Middle frontal gyrus (tissue), 1 donor: ENCODE measurements at regions not wholly inside any gene's neighbourhood (a gene's known extent, or its start where the extent isn't known, plus 50 kb on each side); places are given as distances from the start of the nearest gene placed in this dataset.
A peak's percentile ranks its signal among the peaks of the same experiment; 100 is the strongest.
"Not testable (repeated sequence)": the region's sequence is repeated elsewhere in the genome, so short reads cannot be mapped to it uniquely, and the experiment has no call there.

ENCODE experiments used
- DNase-seq: peaks from one replicate; pipeline ENCODE4 v3.0.0-alpha.2; 2015; ENCODE audit warnings: low spot score; ENCODE audit errors: extremely low spot score

GRCh38 chr10:55766212-55766611 is 594.8 kb downstream of the ZWINT start:
- DNase-seq = no peak

DNA sequence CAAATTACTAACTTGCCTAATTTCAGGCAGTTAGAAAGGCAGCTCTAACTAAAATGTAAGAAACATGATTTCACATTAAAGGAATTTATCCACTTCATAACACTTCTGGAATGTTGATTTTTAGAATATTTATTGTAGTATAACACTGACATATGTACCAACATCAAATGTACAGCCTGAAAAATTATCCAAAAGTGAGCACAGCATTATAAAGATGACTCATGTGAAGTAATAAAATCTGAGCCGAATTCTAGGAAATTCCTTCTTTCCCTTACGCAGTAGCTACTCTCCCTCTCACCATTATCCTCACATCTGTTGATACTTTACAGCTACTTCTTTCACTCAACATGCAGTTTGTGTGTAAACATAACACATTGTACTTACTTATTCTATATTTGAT is 610.6 kb downstream of the ZWINT start:
- DNase-seq = no peak

DNA sequence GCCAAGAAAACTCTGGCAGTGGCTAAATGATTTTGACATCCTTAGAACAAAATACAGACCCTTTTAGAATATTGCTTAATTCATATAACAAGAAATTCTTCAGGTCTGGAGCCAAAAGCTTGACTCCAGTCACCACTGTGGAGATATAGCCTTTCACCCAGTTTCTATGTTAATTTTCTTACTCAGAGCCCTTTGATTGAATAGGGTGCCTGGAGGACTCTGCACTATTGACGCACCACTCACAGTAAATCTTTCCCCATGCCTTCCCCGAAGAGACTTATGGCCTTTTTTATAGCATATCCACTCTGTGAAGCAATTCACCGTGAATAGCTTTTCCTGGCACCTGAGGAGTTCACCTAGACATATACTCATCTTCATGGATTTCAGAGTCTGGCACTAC is 613.8 kb downstream of the ZWINT start:
- no peak for DNase-seq

- DNase-seq = no peak
These were observed 615.1 kb downstream of the ZWINT start for GRCh38 chr10:55746002-55746401.

GRCh38 chr10:55742487-55742886 is 618.6 kb downstream of the ZWINT start:
- DNase-seq = no peak

- DNase-seq = not testable (repeated sequence)
These were observed 620.3 kb downstream of the ZWINT start for GRCh38 chr10:55740767-55741166.

DNA sequence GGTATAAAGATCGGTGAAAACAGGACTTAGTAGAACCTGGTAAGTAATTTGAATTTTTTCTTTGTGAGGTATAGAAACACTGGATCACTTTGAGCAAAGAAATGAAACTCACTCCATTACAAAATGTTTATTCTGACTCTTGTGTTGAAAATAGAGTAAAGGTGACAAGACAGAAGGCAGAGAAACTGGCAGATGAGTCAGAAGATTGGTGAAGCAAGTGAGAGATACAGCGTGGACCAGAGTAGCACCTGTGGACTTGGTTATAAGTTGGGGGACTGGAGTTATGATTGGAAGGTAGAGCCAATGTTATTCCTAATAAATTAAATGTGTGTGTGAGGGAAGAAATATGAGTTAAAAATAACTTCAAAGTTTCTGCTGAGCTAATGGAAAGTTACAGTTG is 620.9 kb downstream of the ZWINT start:
- no peak for DNase-seq

DNA sequence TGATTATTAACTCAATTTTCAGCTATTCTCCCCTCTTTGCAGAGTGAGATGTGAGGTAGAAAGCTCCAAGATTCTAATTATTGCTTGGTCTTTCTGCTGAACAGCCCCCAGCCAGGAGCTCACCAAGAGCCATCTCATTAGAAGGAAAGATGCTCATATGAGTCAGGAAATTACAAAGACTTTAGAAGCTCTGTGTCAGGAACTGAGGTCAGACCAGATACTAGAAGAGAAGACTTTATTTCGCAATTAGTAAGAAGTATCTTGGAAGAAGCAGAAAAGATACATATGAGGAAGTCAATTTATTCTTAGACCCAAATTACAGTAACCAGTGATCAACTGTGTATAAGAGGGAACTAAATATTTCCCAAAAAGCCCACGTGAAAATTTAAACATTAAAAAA is 626.9 kb downstream of the ZWINT start:
- DNase-seq = no peak

DNA sequence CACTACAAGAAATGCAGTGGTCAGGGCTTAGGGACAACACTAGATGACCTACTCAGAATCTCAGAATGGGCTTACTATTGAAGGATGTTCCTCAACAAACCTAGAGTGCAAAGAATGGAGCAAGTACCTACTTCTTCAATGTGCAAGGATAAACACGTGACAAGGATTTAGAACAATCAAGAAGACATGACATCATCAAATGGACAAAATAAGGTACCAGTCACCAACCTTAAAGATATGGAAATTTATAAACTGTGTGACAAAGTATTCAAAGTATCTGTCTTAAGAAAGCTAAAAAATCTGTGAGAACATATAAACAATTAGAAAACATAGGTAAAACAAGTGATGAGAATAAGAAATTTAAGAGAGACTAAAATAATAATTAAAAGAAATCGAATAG is 656.1 kb downstream of the ZWINT start:
- DNase-seq = no peak

DNA sequence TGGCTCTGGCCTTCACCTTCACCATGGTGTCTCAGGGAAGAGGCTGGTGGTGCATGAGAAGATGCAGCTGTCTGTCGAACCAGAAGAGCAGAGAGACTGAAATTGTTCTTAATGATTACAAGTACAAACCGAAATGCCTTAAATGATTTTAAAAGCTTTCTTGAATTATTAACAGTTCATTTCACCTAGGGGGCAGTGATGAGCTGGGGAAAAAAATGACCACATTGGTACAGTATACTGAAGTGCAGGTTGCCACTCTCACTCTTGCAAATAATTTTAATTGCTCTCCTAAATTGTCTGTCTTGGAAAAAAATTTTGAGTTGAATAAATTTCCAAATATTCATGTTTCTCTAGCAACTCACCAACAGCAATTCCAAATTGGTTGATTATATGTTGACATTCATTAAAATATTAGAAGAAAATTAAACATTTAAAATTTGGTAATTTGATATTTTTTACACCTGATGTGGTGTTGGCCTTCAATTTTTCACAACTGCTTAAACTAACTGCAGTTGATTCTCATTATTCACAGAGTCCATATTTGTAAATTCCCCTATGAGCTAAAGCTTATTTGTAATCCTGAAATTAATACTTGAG is 692.6 kb downstream of the ZWINT start:
- no peak for DNase-seq

DNA sequence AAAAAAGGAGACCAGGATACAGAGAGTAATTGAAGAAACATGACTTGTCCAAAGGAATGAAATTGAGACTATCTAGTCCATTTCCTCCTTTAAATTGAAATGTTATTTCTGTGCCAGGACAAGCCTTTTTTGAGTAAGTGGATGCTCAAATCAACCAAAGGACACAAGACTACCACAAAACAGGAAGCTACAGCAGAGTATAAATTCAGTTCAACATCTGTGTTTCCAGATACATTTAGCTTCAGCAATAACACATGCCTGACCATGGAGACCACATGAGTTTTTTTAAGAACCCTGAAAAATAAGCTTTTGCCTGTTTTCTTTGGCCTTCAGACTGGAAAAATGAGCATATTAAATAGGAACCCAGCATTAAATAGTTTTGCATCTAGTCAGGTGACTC is 707.5 kb downstream of the ZWINT start:
- DNase-seq = no peak

DNA sequence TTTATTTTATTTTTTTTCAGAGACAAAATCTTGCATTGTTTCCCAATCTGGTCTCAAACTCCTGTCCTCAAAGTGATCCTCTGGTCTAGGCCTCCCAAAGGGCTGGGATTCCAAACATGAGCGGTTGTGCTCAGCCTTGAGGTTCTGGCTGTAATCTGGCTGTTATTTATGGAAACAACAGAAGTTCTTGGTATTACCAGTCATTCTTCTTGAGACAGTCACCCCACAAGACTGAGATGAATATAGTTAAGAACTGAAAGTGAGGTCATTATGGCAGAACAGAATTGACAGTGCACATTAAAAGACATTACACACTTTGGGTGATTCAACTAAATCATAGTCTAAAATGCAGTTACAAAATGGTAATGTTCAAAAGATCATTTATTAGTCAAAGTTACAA is 719.5 kb downstream of the ZWINT start:
- DNase-seq = no peak

DNA sequence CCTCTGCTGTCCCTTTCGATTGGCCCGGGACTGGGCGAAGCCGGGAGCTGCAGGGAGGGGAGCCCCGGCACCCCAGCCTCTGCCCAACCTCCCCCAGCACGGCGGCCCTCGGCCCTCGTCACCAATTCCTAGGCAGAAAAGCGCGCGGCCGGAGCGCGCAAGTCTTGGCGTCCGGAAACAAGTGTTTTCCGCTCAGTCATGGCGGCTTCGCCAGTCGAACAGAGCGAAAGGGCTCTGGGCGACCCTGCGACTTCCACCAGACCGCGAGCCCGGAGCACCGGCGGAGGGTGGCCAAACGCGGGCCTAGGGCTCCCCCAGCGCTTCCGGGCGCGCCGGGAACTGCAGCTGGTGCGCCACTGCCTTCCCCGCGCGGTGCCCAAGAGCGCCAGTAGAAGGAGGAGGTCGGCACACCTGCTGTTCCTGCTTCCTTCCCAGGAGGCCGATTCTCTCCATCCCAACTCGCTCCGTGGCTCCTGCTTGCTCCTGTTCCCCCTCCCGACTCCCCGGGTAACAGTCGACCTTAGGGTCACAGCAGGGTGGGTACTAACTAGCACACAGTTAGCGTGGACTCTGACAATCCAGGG is 729.9 kb downstream of the ZWINT start:
- peak; percentile 60 for DNase-seq

GRCh38 chr10:55630491-55631056 is 730.5 kb downstream of the ZWINT start:
- DNase-seq = no peak

- no peak for DNase-seq
These were observed 731.1 kb downstream of the ZWINT start for GRCh38 chr10:55629793-55630490.

DNA sequence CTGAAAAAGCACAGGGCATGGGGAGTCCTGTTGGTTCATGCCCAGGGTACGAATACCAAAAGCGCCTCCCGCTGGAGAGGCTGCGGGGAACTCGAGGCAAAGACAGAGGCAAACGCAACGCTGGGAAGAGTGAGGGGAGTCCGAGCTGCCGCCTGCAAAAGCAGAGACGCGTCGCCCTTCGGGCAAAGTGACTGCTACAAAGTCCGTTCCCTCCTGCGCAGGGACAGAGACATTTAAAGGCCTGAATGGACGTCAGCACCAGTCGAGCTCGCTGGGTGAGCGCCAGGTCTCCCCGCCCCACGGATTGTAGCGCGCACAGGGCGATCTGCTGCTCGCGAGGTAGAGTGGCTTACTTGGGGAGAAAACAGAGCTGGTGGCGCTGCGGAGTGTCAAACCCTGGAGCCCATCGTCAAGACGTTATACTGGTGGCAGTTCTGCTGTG is 732.8 kb downstream of the ZWINT start:
- DNase-seq = no peak

GRCh38 chr10:55627501-55628051 is 733.5 kb downstream of the ZWINT start:
- no peak for DNase-seq

DNA sequence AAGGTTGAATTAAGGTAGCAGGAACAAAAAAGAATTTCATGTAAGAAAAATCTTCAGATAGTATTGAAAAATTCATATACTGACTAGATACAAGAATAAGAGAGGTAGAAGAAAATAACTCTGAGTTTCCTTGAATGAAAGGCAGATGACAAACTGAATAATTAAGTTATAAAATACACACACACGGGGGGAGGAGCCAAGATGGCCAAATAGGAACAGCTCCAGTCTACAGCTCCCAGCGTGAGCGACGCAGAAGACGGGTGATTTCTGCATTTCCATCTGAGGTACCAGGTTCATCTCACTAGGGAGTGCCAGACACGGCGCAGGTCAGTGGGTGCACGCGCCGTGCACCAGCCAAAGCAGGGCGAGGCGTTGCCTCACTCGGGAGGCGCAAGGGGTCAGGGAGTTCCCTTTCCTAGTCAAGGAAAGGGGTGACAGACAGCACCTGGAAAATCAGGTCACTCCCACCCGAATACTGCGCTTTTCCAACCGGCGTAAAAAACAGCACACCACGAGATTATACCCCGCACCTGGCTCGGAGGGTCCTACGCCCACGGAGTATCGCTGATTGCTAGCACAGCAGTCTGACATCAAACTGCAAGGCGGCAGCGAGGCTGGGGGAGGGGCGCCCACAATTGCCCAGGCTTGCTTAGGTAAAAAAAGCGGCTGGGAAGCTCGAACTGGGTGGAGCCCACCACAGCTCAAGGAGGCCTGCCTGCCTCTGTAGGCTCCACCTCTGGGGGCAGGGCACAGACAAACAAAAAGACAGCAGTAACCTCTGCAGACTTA is 759.2 kb downstream of the ZWINT start:
- DNase-seq = not testable (repeated sequence)

DNA sequence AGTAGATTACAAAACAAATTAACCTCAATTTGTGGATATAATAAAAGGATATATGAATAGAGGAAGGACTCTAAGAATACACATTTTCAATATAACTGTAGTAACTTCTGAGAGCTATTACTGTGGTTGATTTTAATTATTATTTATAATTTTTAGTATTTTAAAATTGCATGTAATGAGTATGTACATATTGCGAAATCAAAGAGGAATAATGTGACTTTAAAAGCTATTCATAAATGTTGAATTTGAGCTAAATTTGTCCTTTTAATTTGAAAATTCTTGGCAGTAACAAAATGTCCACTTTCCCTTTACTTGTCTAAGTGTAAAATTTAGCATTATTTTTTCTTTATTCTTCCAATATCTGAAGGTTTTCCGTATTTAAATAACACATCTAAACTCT is 750.6 kb upstream of the PCDH15 start:
- no peak for DNase-seq

DNA sequence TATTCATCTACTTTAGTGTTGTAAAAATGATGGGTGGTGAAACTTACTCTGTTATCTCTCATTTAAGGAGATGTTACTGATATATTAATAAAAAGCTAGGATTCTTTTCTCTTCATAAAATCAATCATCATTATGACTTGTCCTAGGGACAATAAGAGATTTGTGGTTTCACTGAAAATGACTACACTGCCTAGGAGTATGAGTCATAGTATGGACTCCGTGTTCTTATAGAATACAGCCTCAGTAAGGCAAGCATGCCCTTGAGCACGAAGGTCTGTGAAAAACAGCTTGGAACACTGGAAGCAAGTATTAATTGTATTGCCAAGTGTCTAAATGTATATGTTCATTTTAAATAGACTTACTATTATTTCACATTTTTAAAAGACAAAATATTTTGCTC is 749.2 kb upstream of the PCDH15 start:
- no peak for DNase-seq

DNA sequence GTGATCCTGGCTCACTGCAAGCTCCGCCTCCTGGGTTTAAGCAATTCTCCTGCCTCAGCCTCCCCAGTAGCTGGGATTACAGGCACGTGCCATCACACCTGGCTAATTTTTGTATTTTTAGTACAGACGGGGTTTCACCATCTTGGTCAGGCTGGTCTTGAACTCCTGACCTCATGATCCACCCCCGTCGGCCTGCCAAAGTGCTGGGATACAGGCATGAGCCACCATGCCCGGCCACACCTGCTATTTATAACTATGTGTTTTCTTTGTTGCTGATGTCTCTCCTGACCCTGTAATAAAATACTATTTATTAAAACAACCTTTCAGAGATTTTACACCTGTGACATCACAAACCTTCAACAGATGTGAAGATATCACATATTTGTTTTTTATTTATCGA is 736.5 kb upstream of the PCDH15 start:
- DNase-seq = not testable (repeated sequence)
